ENCODE measurements at regions not wholly inside any gene's neighbourhood (a gene's known extent, or its start where the extent isn't known, plus 50 kb on each side); places are given as distances from the start of the nearest gene placed in this dataset.

DNA sequence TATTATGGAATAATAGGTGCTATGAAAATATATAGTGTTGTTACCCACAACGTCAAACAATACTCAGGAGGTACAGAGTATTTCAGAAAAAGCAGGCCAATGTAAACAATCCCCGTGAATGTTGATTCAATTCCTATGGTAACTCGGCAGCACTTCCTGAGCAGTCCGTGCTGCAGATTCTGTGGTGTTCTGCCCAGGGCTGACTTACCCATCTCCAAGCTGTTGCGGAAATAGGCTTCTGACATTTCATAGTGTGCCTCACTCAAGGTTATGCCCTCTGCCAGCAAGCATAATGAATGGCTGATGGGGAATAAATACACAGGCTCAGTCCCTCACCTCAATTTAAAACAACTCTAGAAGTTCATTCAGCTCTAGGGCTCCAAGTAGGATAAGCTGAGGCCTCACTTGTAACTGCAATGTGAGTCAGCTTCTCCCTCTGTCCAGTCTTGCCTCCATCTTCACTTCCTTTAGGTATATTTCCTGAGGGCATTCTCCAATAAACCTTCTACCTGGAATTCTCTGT, 177.6 kb downstream of the GNAI1 start:
- no peaks in the 10 kb centered on the region for H3K36me3 Mint-ChIP-seq (ENCODE audit: insufficient read depth, unreplicated experiment)
- CTCF ChIA-PET = no interaction called here
- H3K4me1 Mint-ChIP-seq (ENCODE audit: low read depth, unreplicated experiment) = peaks cover 23% of the 10 kb centered on the region
- BruUV-seq (replicated peaks) = no TSS peak
- no peaks in the 10 kb centered on the region for H3K27me3 Mint-ChIP-seq (ENCODE audit: unreplicated experiment)
- peak; percentile 29 for DNase-seq
- intact Hi-C loops (cut with micrococcal nuclease; ENCODE audit: unreplicated experiment) = loop anchor here (5.0 kb wide), 1 partner anchor 35 kb away; no protein-coding TSS in a partner anchor
- H3K9me3 Mint-ChIP-seq (ENCODE audit: low read depth, unreplicated experiment) = no peaks in the 10 kb centered on the region
- TF ChIP-seq, protein P1, sequence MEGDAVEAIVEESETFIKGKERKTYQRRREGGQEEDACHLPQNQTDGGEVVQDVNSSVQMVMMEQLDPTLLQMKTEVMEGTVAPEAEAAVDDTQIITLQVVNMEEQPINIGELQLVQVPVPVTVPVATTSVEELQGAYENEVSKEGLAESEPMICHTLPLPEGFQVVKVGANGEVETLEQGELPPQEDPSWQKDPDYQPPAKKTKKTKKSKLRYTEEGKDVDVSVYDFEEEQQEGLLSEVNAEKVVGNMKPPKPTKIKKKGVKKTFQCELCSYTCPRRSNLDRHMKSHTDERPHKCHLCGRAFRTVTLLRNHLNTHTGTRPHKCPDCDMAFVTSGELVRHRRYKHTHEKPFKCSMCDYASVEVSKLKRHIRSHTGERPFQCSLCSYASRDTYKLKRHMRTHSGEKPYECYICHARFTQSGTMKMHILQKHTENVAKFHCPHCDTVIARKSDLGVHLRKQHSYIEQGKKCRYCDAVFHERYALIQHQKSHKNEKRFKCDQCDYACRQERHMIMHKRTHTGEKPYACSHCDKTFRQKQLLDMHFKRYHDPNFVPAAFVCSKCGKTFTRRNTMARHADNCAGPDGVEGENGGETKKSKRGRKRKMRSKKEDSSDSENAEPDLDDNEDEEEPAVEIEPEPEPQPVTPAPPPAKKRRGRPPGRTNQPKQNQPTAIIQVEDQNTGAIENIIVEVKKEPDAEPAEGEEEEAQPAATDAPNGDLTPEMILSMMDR (IDR thresholded peaks at IDR 0.05; ENCODE audit: unreplicated experiment) = no peak
- peak overlapping the region; percentile 36 for H3K27ac Mint-ChIP-seq (ENCODE audit: unreplicated experiment)
- no peak overlapping the region for H3K4me3 Mint-ChIP-seq (ENCODE audit: low read depth, unreplicated experiment)

DNA sequence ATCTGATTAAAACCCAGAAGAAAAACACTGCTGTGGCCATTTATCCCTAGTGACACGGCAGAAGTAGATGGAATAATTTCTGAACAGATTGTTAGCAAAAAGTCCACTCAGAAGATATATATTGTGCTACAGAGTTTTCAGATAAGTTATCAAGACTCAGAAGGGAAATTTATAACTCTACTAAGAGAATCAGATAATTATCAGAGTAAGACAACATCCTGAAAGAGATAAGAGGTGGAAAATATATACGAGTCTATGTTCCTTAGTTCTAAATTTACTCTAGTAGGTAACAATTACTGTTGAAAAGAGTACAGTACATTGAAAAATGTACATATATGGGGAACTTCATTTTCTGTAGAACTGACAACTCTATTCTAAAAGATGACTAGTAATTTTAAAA, 176.7 kb downstream of the GNAI1 start:
- Mint-ChIP-seq H3K36me3 (ENCODE audit: insufficient read depth, unreplicated experiment) (no peaks in the 10 kb centered on the region), H3K27me3 (ENCODE audit: unreplicated experiment) (no peaks in the 10 kb centered on the region), H3K4me1 (ENCODE audit: low read depth, unreplicated experiment) (peaks cover 14% of the 10 kb centered on the region), H3K4me3 (ENCODE audit: low read depth, unreplicated experiment) (no peak overlapping the region), H3K9me3 (ENCODE audit: low read depth, unreplicated experiment) (no peaks in the 10 kb centered on the region), H3K27ac (ENCODE audit: unreplicated experiment) (no peak overlapping the region)
- CTCF ChIA-PET = no interaction called here
- intact Hi-C loops (cut with micrococcal nuclease; ENCODE audit: unreplicated experiment) = loop anchor here (5.0 kb wide), 1 partner anchor 34 kb away; no protein-coding TSS in a partner anchor
- DNase-seq = no peak
- BruUV-seq (replicated peaks) = no TSS peak
- TF ChIP-seq, protein P1 (IDR thresholded peaks at IDR 0.05; ENCODE audit: unreplicated experiment) = no peak

DNA sequence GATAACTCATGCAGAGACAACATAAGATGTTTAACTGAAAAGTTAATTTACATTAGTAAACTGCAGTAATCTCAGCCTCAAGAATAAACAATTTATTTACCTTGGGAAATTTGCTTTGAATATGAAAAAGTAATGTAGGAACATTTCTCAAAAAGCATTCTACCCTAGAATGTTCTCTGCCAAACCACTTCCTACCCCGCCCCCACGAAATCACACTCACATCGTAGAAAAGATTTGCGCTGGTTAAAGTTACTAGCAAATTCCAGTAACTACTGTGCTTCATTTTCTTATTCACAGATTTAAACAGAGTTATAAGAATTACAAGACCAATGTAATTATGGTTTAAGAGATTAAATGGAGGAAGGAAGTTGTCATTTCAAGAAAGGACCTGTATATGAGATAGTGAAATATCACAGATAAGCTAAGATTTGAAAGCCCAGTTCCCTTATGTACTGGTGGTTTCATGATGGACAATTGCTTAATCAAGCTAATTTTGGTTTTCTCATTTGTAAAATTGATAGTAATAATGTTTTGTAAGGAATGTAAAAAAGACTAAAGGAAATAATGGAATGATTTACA, 175.4 kb downstream of the GNAI1 start:
- H3K9me3 Mint-ChIP-seq (ENCODE audit: low read depth, unreplicated experiment) = no peaks in the 10 kb centered on the region
- no peaks in the 10 kb centered on the region for H3K36me3 Mint-ChIP-seq (ENCODE audit: insufficient read depth, unreplicated experiment)
- peak overlapping the region; percentile 39 for H3K27ac Mint-ChIP-seq (ENCODE audit: unreplicated experiment)
- intact Hi-C loops (cut with micrococcal nuclease; ENCODE audit: unreplicated experiment) = loop anchor here (5.0 kb wide), 1 partner anchor 33 kb away; no protein-coding TSS in a partner anchor
- CTCF ChIA-PET = no interaction called here
- TF ChIP-seq, protein P1 (IDR thresholded peaks at IDR 0.05; ENCODE audit: unreplicated experiment) = no peak
- no peaks in the 10 kb centered on the region for H3K27me3 Mint-ChIP-seq (ENCODE audit: unreplicated experiment)
- no peak for DNase-seq
- peaks cover 11% of the 10 kb centered on the region for H3K4me1 Mint-ChIP-seq (ENCODE audit: low read depth, unreplicated experiment)
- H3K4me3 Mint-ChIP-seq (ENCODE audit: low read depth, unreplicated experiment) = no peak overlapping the region
- BruUV-seq (replicated peaks) = no TSS peak

DNA sequence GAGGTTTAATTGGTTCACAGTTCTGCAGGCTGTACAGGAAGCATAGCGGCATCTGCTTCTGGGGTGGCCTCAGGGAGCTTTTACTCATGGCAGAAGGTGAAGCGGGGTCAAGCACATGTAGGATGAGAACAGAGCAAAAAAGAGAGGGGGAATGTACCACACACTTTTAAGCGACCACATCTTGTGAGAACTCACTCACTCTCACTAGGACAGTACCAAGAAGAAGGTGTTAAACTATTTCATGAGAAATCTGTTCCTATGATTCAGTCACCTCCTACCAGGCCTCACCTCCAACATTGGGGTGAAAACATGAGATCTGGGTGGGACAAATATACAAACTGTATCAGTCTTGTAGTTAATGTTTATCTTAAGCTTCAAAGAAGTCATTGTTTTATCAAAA, 174.7 kb downstream of the GNAI1 start:
- no peaks in the 10 kb centered on the region for H3K27me3 Mint-ChIP-seq (ENCODE audit: unreplicated experiment)
- intact Hi-C loops (cut with micrococcal nuclease; ENCODE audit: unreplicated experiment) = no loop called here
- no TSS peak for BruUV-seq (replicated peaks)
- no peak for DNase-seq
- H3K9me3 Mint-ChIP-seq (ENCODE audit: low read depth, unreplicated experiment) = no peaks in the 10 kb centered on the region
- CTCF ChIA-PET = interaction anchor here (0.6 to 0.7 kb wide), 2 partner anchors 17 to 32 kb away, joined by 3 to 4 read pairs; no protein-coding TSS in a partner anchor
- H3K4me1 Mint-ChIP-seq (ENCODE audit: low read depth, unreplicated experiment) = peaks cover 11% of the 10 kb centered on the region
- peak overlapping the region; percentile 39 for H3K27ac Mint-ChIP-seq (ENCODE audit: unreplicated experiment)
- TF ChIP-seq, protein P1 (IDR thresholded peaks at IDR 0.05; ENCODE audit: unreplicated experiment) = no peak
- no peak overlapping the region for H3K4me3 Mint-ChIP-seq (ENCODE audit: low read depth, unreplicated experiment)
- H3K36me3 Mint-ChIP-seq (ENCODE audit: insufficient read depth, unreplicated experiment) = no peaks in the 10 kb centered on the region
